Fibroblast of villous mesenchyme (primary cell): ENCODE measurements at regions not wholly inside any gene's neighbourhood (a gene's known extent, or its start where the extent isn't known, plus 50 kb on each side); places are given as distances from the start of the nearest gene placed in this dataset.
A peak's percentile ranks its signal among the peaks of the same experiment; 100 is the strongest.

Experiments used
- DNase-seq: peaks from one replicate; pipeline ENCODE4 v3.0.0-alpha.2; 2010; ENCODE audit warnings: low read depth
- H3K4me3 ChIP-seq: 2 replicates; pipeline ENCODE4 v1.5.1; 2011; ENCODE audit warnings: low read depth, mild to moderate bottlenecking, low read length
- CTCF ChIP-seq: IDR thresholded peaks from 2 replicates; pipeline ENCODE4 v1.5.1; 2012; ENCODE audit warnings: low read depth, mild to moderate bottlenecking, low read length; ENCODE audit not compliant: insufficient read depth

GRCh38 chr20:4383961-4384360 is 134.9 kb upstream of the ADRA1D start:
- DNase-seq = peak; percentile 61
- no peak overlapping the region for H3K4me3 ChIP-seq
- TF ChIP-seq CTCF = no peak

DNA sequence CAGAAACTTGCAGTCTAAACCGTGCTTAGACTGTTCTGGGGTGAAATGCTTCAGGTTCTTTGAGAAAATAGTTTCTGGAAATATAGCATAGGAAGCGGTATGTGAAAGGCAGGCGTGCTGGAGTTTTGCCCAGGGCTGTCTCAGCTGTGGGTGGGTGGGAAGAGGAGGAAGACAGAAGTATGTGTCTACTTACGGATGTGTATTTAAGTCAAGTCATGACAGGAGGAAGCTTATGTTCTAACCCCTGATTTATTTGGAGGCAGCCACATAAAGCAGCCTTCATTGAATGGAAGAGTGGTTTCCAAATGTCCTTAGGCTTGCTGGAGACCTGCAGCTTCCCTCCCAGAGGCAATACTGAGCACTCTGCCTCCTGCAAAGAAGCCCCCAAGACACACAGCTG is 126.8 kb upstream of the ADRA1D start:
- peak; percentile 40 for DNase-seq
- H3K4me3 ChIP-seq = no peak overlapping the region
- TF ChIP-seq CTCF = no peak

GRCh38 chr20:4373454-4373853 is 124.4 kb upstream of the ADRA1D start:
- TF ChIP-seq CTCF = no peak

GRCh38 chr20:4371623-4372251 is 122.7 kb upstream of the ADRA1D start:
- no peak overlapping the region for H3K4me3 ChIP-seq
- no peak for TF ChIP-seq CTCF
- DNase-seq = no peak

More at GRCh38 chr20:4373454-4373853, 124.4 kb upstream of the ADRA1D start:
- no peak for DNase-seq
- no peak overlapping the region for H3K4me3 ChIP-seq

DNA sequence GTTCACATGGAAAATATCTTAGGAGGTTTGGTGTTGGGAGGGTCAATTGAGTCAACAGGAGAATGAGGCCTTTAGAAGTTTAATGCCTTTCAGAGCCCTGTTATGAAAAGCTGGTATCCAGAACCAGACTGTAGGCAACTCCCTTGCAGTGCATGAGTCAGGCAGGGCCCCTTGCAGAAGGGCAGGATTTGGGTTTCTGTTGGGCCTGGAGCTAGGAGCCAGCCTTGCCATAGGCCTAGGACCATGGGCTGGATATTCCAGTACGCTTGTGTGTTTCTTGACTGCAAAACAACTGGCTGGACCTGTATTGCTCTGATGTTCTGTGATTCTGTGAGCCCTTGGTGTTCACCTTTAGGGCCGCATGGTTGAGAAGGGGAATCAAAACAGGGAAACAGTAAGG is 121.8 kb upstream of the ADRA1D start:
- TF ChIP-seq CTCF = no peak
- no peak overlapping the region for H3K4me3 ChIP-seq
- no peak for DNase-seq

GRCh38 chr20:4369798-4370124 is 120.7 kb upstream of the ADRA1D start:
- DNase-seq = no peak
- TF ChIP-seq CTCF = no peak
- H3K4me3 ChIP-seq = no peak overlapping the region

GRCh38 chr20:4369119-4369797 is 120.2 kb upstream of the ADRA1D start:
- no peak for TF ChIP-seq CTCF
- no peak overlapping the region for H3K4me3 ChIP-seq

More at GRCh38 chr20:4369119-4369797, 120.2 kb upstream of the ADRA1D start:
- DNase-seq = no peak
